SK-N-SH treated with all-trans-retinoic acid at 6 μM for 48 hours (cell line): ENCODE measurements at regions not wholly inside any gene's neighbourhood (a gene's known extent, or its start where the extent isn't known, plus 50 kb on each side); places are given as distances from the start of the nearest gene placed in this dataset.

Experiments used
- ATAC-seq: fragments of 200-7000 bp; cut with Tn5 transposase; 3 replicates; pipeline ENCODE4 v1.9.1; 2020; ENCODE audit warnings: mild to moderate bottlenecking, moderate library complexity
- ARNTL ChIP-seq: fragments of 450-650 bp; formaldehyde crosslinking; IDR thresholded peaks from 2 replicates; pipeline ENCODE4 v1.5.0; 2020; ENCODE audit warnings: low read depth, mild to moderate bottlenecking, moderate library complexity, borderline replicate concordance
- BACH2 ChIP-seq: fragments of 250-450 bp; sonication (Bioruptor Pico); IDR thresholded peaks from 2 replicates; pipeline ENCODE4 v1.9.0; 2021; ENCODE audit warnings: mild to moderate bottlenecking, borderline replicate concordance
- CREB5 ChIP-seq: fragments of 250-450 bp; sonication (Bioruptor Pico); IDR thresholded peaks from 2 replicates; pipeline ENCODE4 v1.5.1; 2020; ENCODE audit warnings: low read depth, mild to moderate bottlenecking, moderate library complexity
- CSDC2 ChIP-seq: fragments of 250-450 bp; sonication (Bioruptor Pico); IDR thresholded peaks from 2 replicates; pipeline ENCODE4 v1.5.0; 2020; ENCODE audit warnings: mild to moderate bottlenecking, moderate library complexity
- CSRNP3 ChIP-seq: fragments of 250-450 bp; sonication (Bioruptor Pico); IDR thresholded peaks from 2 replicates; pipeline ENCODE4 v1.5.1; 2021; ENCODE audit warnings: mild to moderate bottlenecking, moderate library complexity
- ESRRG ChIP-seq: fragments of 250-450 bp; sonication (Bioruptor Pico); IDR thresholded peaks from 2 replicates; pipeline ENCODE4 v1.6.1; 2021; ENCODE audit warnings: mild to moderate bottlenecking
- GLIS3 ChIP-seq: fragments of 250-450 bp; sonication (Bioruptor Pico); IDR thresholded peaks from 2 replicates; pipeline ENCODE4 v1.5.0; 2020; ENCODE audit warnings: mild to moderate bottlenecking, moderate library complexity
- ISL1 ChIP-seq: fragments of 250-450 bp; sonication (Bioruptor Pico); IDR thresholded peaks from 2 replicates; pipeline ENCODE4 v2.1.2; 2022; ENCODE audit warnings: mild to moderate bottlenecking, moderate library complexity
- OSR1 ChIP-seq: fragments of 250-450 bp; sonication (Bioruptor Pico); IDR thresholded peaks from 2 replicates; pipeline ENCODE4 v1.8.0; 2022; ENCODE audit warnings: moderate library complexity, mild to moderate bottlenecking, inconsistent platforms
- PATZ1 ChIP-seq: fragments of 250-450 bp; sonication (Bioruptor Pico); IDR thresholded peaks from 2 replicates; pipeline ENCODE4 v1.8.0; 2020; ENCODE audit warnings: mild to moderate bottlenecking, moderate library complexity, borderline replicate concordance
- POU6F1 ChIP-seq: fragments of 250-450 bp; sonication (Bioruptor Pico); IDR thresholded peaks from 2 replicates; pipeline ENCODE4 v1.8.0; 2021; ENCODE audit warnings: low read depth, mild to moderate bottlenecking, moderate library complexity, borderline replicate concordance
- PPARA ChIP-seq: fragments of 250-450 bp; sonication (Bioruptor Pico); IDR thresholded peaks from 2 replicates; pipeline ENCODE4 v1.5.0; 2020; ENCODE audit warnings: mild to moderate bottlenecking, borderline replicate concordance
- RARB ChIP-seq: fragments of 250-450 bp; sonication (Bioruptor Pico); IDR thresholded peaks from 2 replicates; pipeline ENCODE4 v1.8.0; 2021; ENCODE audit warnings: mild to moderate bottlenecking, moderate library complexity
- SNAI2 ChIP-seq: fragments of 250-450 bp; sonication (Bioruptor Pico); IDR thresholded peaks from 2 replicates; pipeline ENCODE4 v1.5.0; 2020; ENCODE audit warnings: mild to moderate bottlenecking, moderate library complexity
- TCF4 ChIP-seq: fragments of 250-450 bp; sonication (Bioruptor Pico); IDR thresholded peaks from 2 replicates; pipeline ENCODE4 v1.8.0; 2021; ENCODE audit warnings: mild to moderate bottlenecking, moderate library complexity, borderline replicate concordance
- TOX ChIP-seq: fragments of 250-450 bp; sonication (Bioruptor Pico); IDR thresholded peaks from 2 replicates; pipeline ENCODE4 v1.8.0; 2021; ENCODE audit warnings: mild to moderate bottlenecking, moderate library complexity, borderline replicate concordance
- TSHZ2 ChIP-seq: fragments of 250-450 bp; sonication (Bioruptor Pico); IDR thresholded peaks from 2 replicates; pipeline ENCODE4 v1.5.0; 2020; ENCODE audit warnings: mild to moderate bottlenecking, moderate library complexity
- ZFP30 ChIP-seq: fragments of 450-650 bp; formaldehyde crosslinking; IDR thresholded peaks from 2 replicates; pipeline ENCODE4 v1.5.0; 2022; ENCODE audit warnings: mild to moderate bottlenecking, moderate library complexity
- ZNF565 ChIP-seq: fragments of 450-650 bp; formaldehyde crosslinking; conservative IDR thresholded peaks from 2 replicates; pipeline ENCODE4 v1.5.0; 2020; ENCODE audit warnings: low read depth, mild to moderate bottlenecking, moderate library complexity
- ZNF70 ChIP-seq: fragments of 450-650 bp; formaldehyde crosslinking; IDR thresholded peaks from 2 replicates; pipeline ENCODE4 v1.5.0; 2020; ENCODE audit warnings: mild to moderate bottlenecking, moderate library complexity

- ATAC-seq = no peak
Measured at GRCh38 chr6:84456803-84457202, 229.4 kb upstream of the CEP162 start.

GRCh38 chr6:84455511-84456029 is 228.1 kb upstream of the CEP162 start:
- ATAC-seq = no peak
- TF ChIP-seq PATZ1 (no peak), ESRRG (no peak), ARNTL (CRISPR knock-in tag) (no peak), PPARA (CRISPR knock-in tag) (no peak), ZFP30 (CRISPR knock-in tag) (no peak), CREB5 (CRISPR knock-in tag) (no peak), ZNF70 (CRISPR knock-in tag) (no peak), ZNF565 (CRISPR knock-in tag) (no peak), TCF4 (CRISPR knock-in tag) (no peak)

More at GRCh38 chr6:84456803-84457202, 229.4 kb upstream of the CEP162 start:
- TF ChIP-seq ISL1 (CRISPR knock-in tag) = no peak
- no peak for TF ChIP-seq CSRNP3 (CRISPR knock-in tag)
- TF ChIP-seq CREB5 (CRISPR knock-in tag) = no peak
- TF ChIP-seq CSDC2 (CRISPR knock-in tag) = no peak
- TF ChIP-seq BACH2 = no peak
- TF ChIP-seq OSR1 (CRISPR knock-in tag) = no peak
- TF ChIP-seq RARB (CRISPR knock-in tag) = no peak
- TF ChIP-seq TOX (CRISPR knock-in tag) = no peak
- no peak for TF ChIP-seq ZFP30 (CRISPR knock-in tag)
- TF ChIP-seq GLIS3 (CRISPR knock-in tag) = no peak
- no peak for TF ChIP-seq POU6F1 (CRISPR knock-in tag)
- TF ChIP-seq SNAI2 (CRISPR knock-in tag) = no peak
- no peak for TF ChIP-seq PATZ1
- no peak for TF ChIP-seq TSHZ2 (CRISPR knock-in tag)
